Prostate gland (tissue), 2 donors: ENCODE measurements at regions not wholly inside any gene's neighbourhood (a gene's known extent, or its start where the extent isn't known, plus 50 kb on each side); places are given as distances from the start of the nearest gene placed in this dataset.

Experiments
- POLR2A ChIP-seq: fragments of 450-650 bp; IDR thresholded peaks from one replicate; pipeline ENCODE4 v1.6.1; 2016; ENCODE audit warnings: antibody characterized with exemption, mild to moderate bottlenecking
- POLR2AphosphoS5 ChIP-seq: sonication (generic); formaldehyde crosslinking; IDR thresholded peaks from one replicate; pipeline ENCODE4 v1.6.1; 2017; ENCODE audit warnings: antibody characterized with exemption
- TF ChIP-seq, protein P1 (sequence below), 4 experiments: fragments of 200-600 bp in 2 of 4; fragments of 450-650 bp in 2 of 4; sonication (generic) in 2 of 4; IDR thresholded peaks; 1 replicate in 3 of 4; 2 replicates in 1 of 4; pipeline ENCODE4 v1.5.1; 2016 to 2019; ENCODE audit warnings: antibody characterized with exemption in 4 of 4, mild to moderate bottlenecking in 2 of 4, moderate library complexity in 2 of 4

DNA sequence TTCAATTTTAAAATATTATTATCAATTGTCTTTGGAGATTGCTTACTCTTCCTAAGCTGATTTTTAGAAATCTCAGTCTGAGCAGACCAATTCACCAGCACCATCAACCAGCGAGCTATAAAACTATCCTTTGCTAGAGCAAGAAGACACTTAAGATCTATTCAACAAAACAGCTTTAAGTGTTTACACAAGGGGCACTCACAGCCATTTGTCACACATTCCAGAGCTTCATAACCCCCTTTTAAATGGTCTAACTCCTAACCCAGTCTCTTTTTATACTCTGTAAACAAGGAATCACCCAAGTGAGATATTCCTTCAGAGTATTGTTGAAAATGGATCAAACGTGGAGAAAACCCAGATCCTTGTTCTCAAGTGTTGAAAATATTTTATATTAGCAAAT lies 1294.1 kb upstream of the CHAC2 start:
- TF ChIP-seq, protein P1, sequence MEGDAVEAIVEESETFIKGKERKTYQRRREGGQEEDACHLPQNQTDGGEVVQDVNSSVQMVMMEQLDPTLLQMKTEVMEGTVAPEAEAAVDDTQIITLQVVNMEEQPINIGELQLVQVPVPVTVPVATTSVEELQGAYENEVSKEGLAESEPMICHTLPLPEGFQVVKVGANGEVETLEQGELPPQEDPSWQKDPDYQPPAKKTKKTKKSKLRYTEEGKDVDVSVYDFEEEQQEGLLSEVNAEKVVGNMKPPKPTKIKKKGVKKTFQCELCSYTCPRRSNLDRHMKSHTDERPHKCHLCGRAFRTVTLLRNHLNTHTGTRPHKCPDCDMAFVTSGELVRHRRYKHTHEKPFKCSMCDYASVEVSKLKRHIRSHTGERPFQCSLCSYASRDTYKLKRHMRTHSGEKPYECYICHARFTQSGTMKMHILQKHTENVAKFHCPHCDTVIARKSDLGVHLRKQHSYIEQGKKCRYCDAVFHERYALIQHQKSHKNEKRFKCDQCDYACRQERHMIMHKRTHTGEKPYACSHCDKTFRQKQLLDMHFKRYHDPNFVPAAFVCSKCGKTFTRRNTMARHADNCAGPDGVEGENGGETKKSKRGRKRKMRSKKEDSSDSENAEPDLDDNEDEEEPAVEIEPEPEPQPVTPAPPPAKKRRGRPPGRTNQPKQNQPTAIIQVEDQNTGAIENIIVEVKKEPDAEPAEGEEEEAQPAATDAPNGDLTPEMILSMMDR (IDR thresholded peaks at IDR 0.05) = no peak
- TF ChIP-seq POLR2AphosphoS5 (no peak), POLR2A (no peak)
